Epithelial cell of esophagus (primary cell): ENCODE measurements at regions not wholly inside any gene's neighbourhood (a gene's known extent, or its start where the extent isn't known, plus 50 kb on each side); places are given as distances from the start of the nearest gene placed in this dataset.

ENCODE experiments used
- DNase-seq: peaks from one replicate; pipeline ENCODE4 v3.0.0; 2010; ENCODE audit warnings: low read depth
- H3K4me3 ChIP-seq: 2 replicates; pipeline ENCODE4 v1.5.1; 2011; ENCODE audit warnings: mild to moderate bottlenecking, low read length, control low read depth
- CTCF ChIP-seq: IDR thresholded peaks from 2 replicates; pipeline ENCODE4 v1.5.1; 2011; ENCODE audit warnings: low read depth, mild to moderate bottlenecking, low read length, control low read depth, inconsistent platforms; ENCODE audit not compliant: insufficient read depth; ENCODE audit errors: missing control alignments

GRCh38 chr6:100965067-100965466, 83.9 kb upstream of the ASCC3 start:
- no peak for TF ChIP-seq CTCF
- no peak overlapping the region for H3K4me3 ChIP-seq
- no peak for DNase-seq

- TF ChIP-seq CTCF, result no peak
- H3K4me3 ChIP-seq, result no peak overlapping the region
- no peak for DNase-seq
These were observed 87.8 kb upstream of the ASCC3 start for GRCh38 chr6:100968949-100969348.

GRCh38 chr6:100979267-100979666, 98.1 kb upstream of the ASCC3 start:
- TF ChIP-seq CTCF, result no peak
- DNase-seq, result no peak
- no peak overlapping the region for H3K4me3 ChIP-seq

GRCh38 chr6:100980949-100981348, 99.8 kb upstream of the ASCC3 start:
- H3K4me3 ChIP-seq, result no peak overlapping the region
- DNase-seq, result no peak
- no peak for TF ChIP-seq CTCF

- DNase-seq, result no peak
- no peak for TF ChIP-seq CTCF
- no peak overlapping the region for H3K4me3 ChIP-seq
These were observed 105.8 kb upstream of the ASCC3 start for GRCh38 chr6:100986921-100987320.

- DNase-seq, result no peak
- no peak for TF ChIP-seq CTCF
- H3K4me3 ChIP-seq, result no peak overlapping the region
These were observed 106.4 kb upstream of the ASCC3 start for GRCh38 chr6:100987556-100987955.

GRCh38 chr6:100988391-100988984, 107.4 kb upstream of the ASCC3 start:
- peak; percentile 52 for DNase-seq
- no peak for TF ChIP-seq CTCF
- no peak overlapping the region for H3K4me3 ChIP-seq
